Effector memory CD4-positive, alpha-beta T cell (primary cell): ENCODE measurements at regions not wholly inside any gene's neighbourhood (a gene's known extent, or its start where the extent isn't known, plus 50 kb on each side); places are given as distances from the start of the nearest gene placed in this dataset.

Source experiments
- DNase-seq, 3 donors: peaks; one replicate each; pipeline ENCODE4 v3.0.0-alpha.2; 2020
- H3K27ac ChIP-seq: 2 replicates; pipeline ENCODE4 v1.7.0; 2013; ENCODE audit warnings: mild to moderate bottlenecking, low read length, moderate library complexity; ENCODE audit not compliant: insufficient read depth, poor library complexity, severe bottlenecking
- H3K27me3 ChIP-seq: replicated peaks from 2 replicates; pipeline ENCODE4 v1.7.0; 2013; ENCODE audit warnings: mild to moderate bottlenecking, low read length; ENCODE audit not compliant: insufficient read depth, control insufficient read depth, poor library complexity, severe bottlenecking
- H3K36me3 ChIP-seq: 2 replicates; pipeline ENCODE4 v1.7.0; 2013; ENCODE audit warnings: mild to moderate bottlenecking, low read length, moderate library complexity; ENCODE audit not compliant: control insufficient read depth, insufficient read depth
- H3K4me1 ChIP-seq: 2 replicates; pipeline ENCODE4 v1.7.0; 2013; ENCODE audit warnings: low read length, mild to moderate bottlenecking; ENCODE audit not compliant: control insufficient read depth, insufficient read depth, poor library complexity, severe bottlenecking
- H3K4me3 ChIP-seq: 2 replicates; pipeline ENCODE4 v1.7.0; 2013; ENCODE audit warnings: low read length, low read depth, mild to moderate bottlenecking; ENCODE audit not compliant: insufficient read depth, poor library complexity, severe bottlenecking
- H3K9me3 ChIP-seq: 2 replicates; pipeline ENCODE4 v1.7.0; 2013; ENCODE audit warnings: mild to moderate bottlenecking, low read length, moderate library complexity; ENCODE audit not compliant: control insufficient read depth

- Histone ChIP-seq H3K9me3 (no peaks in the 10 kb centered on the region), H3K36me3 (no peaks in the 10 kb centered on the region), H3K4me1 (no peaks in the 10 kb centered on the region), H3K27ac (no peak overlapping the region), H3K4me3 (no peak overlapping the region), H3K27me3 (no peaks in the 10 kb centered on the region)
- DNase-seq: no peak
These were observed 164.1 kb upstream of the ECI2 start for GRCh38 chr6:4299476-4299875.

GRCh38 chr6:4297348-4297747 is 162.0 kb upstream of the ECI2 start:
- no peak overlapping the region for H3K27ac ChIP-seq
- no peaks in the 10 kb centered on the region for H3K27me3 ChIP-seq
- no peak for DNase-seq
- H3K36me3 ChIP-seq: no peaks in the 10 kb centered on the region
- no peaks in the 10 kb centered on the region for H3K4me1 ChIP-seq
- no peak overlapping the region for H3K4me3 ChIP-seq
- no peaks in the 10 kb centered on the region for H3K9me3 ChIP-seq

- no peak overlapping the region for H3K27ac ChIP-seq
- no peaks in the 10 kb centered on the region for H3K36me3 ChIP-seq
- H3K4me1 ChIP-seq: no peaks in the 10 kb centered on the region
- no peak for DNase-seq
- H3K4me3 ChIP-seq: no peak overlapping the region
- H3K27me3 ChIP-seq: no peaks in the 10 kb centered on the region
- no peaks in the 10 kb centered on the region for H3K9me3 ChIP-seq
These were observed 161.2 kb upstream of the ECI2 start for GRCh38 chr6:4296552-4296951.

GRCh38 chr6:4295783-4296155 is 160.4 kb upstream of the ECI2 start:
- Histone ChIP-seq H3K9me3 (no peaks in the 10 kb centered on the region), H3K4me3 (no peak overlapping the region), H3K36me3 (no peaks in the 10 kb centered on the region), H3K4me1 (no peaks in the 10 kb centered on the region), H3K27ac (no peak overlapping the region), H3K27me3 (no peaks in the 10 kb centered on the region)
- no peak for DNase-seq

- Histone ChIP-seq H3K27ac (no peak overlapping the region), H3K4me1 (no peaks in the 10 kb centered on the region), H3K36me3 (no peaks in the 10 kb centered on the region), H3K9me3 (no peaks in the 10 kb centered on the region), H3K27me3 (no peaks in the 10 kb centered on the region), H3K4me3 (no peak overlapping the region)
- no peak for DNase-seq
These were observed 159.8 kb upstream of the ECI2 start for GRCh38 chr6:4295058-4295782.

- no peak for DNase-seq
- no peaks in the 10 kb centered on the region for H3K27me3 ChIP-seq
- no peaks in the 10 kb centered on the region for H3K36me3 ChIP-seq
- no peaks in the 10 kb centered on the region for H3K4me1 ChIP-seq
- H3K9me3 ChIP-seq: no peaks in the 10 kb centered on the region
- H3K27ac ChIP-seq: no peak overlapping the region
- no peak overlapping the region for H3K4me3 ChIP-seq
These were observed 159.3 kb upstream of the ECI2 start for GRCh38 chr6:4294636-4295035.

GRCh38 chr6:4291453-4292403 is 156.4 kb upstream of the ECI2 start:
- no peaks in the 10 kb centered on the region for H3K36me3 ChIP-seq
- no peak for DNase-seq

GRCh38 chr6:4289770-4290320 is 154.5 kb upstream of the ECI2 start:
- Histone ChIP-seq H3K27ac (no peak overlapping the region), H3K36me3 (no peaks in the 10 kb centered on the region), H3K27me3 (no peaks in the 10 kb centered on the region), H3K4me1 (no peaks in the 10 kb centered on the region), H3K4me3 (no peak overlapping the region), H3K9me3 (no peaks in the 10 kb centered on the region)
- no peak for DNase-seq

More at GRCh38 chr6:4291453-4292403, 156.4 kb upstream of the ECI2 start:
- no peaks in the 10 kb centered on the region for H3K27me3 ChIP-seq
- H3K4me3 ChIP-seq: no peak overlapping the region
- H3K27ac ChIP-seq: no peak overlapping the region
- H3K9me3 ChIP-seq: no peaks in the 10 kb centered on the region
- H3K4me1 ChIP-seq: no peaks in the 10 kb centered on the region

- Histone ChIP-seq H3K27me3 (no peaks in the 10 kb centered on the region), H3K36me3 (no peaks in the 10 kb centered on the region), H3K27ac (no peak overlapping the region), H3K4me3 (no peak overlapping the region), H3K9me3 (no peaks in the 10 kb centered on the region), H3K4me1 (no peaks in the 10 kb centered on the region)
- no peak for DNase-seq
These were observed 152.5 kb upstream of the ECI2 start for GRCh38 chr6:4287811-4288244.

- H3K27ac ChIP-seq: no peak overlapping the region
- DNase-seq: no peak
These were observed 152.0 kb upstream of the ECI2 start for GRCh38 chr6:4287372-4287771.

More at GRCh38 chr6:4287372-4287771, 152.0 kb upstream of the ECI2 start:
- H3K4me1 ChIP-seq: no peaks in the 10 kb centered on the region
- no peaks in the 10 kb centered on the region for H3K27me3 ChIP-seq
- no peaks in the 10 kb centered on the region for H3K36me3 ChIP-seq
- no peaks in the 10 kb centered on the region for H3K9me3 ChIP-seq
- H3K4me3 ChIP-seq: no peak overlapping the region
